ENCODE measurements at regions not wholly inside any gene's neighbourhood (a gene's known extent, or its start where the extent isn't known, plus 50 kb on each side); places are given as distances from the start of the nearest gene placed in this dataset.
A peak's percentile ranks its signal among the peaks of the same experiment; 100 is the strongest.

GRCh38 chr4:171157462-171158082 lies 655.6 kb upstream of the GALNTL6 start:
- FAIRE-seq = no peak
- no peak for TF ChIP-seq CTCF (IDR thresholded peaks at IDR 0.05; ENCODE audit: insufficient read depth, low read length, severe bottlenecking)
- Histone ChIP-seq H3K4me3 (ENCODE audit: low read depth, low read length) (no peak overlapping the region), H3K27me3 (ENCODE audit: control insufficient read depth, insufficient read depth, low read length) (no peaks in the 10 kb centered on the region), H3K36me3 (ENCODE audit: control insufficient read depth, insufficient read depth, low read length) (no peaks in the 10 kb centered on the region)
- no peak for DNase-seq (ENCODE audit: low read depth)

DNA sequence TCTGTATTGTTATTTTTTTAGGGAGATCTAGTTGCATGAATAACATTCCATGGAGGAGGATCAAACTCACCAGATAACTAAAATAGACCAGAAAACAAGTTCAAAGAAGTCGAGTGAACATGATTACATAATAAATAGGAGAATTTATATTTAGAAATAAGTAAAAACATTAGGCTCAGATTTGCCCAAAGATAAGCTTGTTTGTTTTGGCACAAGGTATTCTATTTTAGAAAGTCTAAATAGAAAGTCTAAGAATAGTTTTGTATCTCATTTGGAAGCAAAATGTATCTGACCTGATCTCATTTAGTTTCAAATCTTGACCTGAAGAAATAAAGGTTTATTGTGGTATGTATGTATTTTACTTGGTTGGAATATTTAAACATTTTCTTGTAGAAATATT lies 670.6 kb upstream of the GALNTL6 start:
- no peak overlapping the region for H3K4me3 ChIP-seq (ENCODE audit: low read depth, low read length)
- H3K36me3 ChIP-seq (ENCODE audit: control insufficient read depth, insufficient read depth, low read length) = no peaks in the 10 kb centered on the region
- FAIRE-seq (no peak), DNase-seq (ENCODE audit: low read depth) (no peak)
- no peaks in the 10 kb centered on the region for H3K27me3 ChIP-seq (ENCODE audit: control insufficient read depth, insufficient read depth, low read length)
- TF ChIP-seq CTCF (IDR thresholded peaks at IDR 0.05; ENCODE audit: insufficient read depth, low read length, severe bottlenecking) = no peak

DNA sequence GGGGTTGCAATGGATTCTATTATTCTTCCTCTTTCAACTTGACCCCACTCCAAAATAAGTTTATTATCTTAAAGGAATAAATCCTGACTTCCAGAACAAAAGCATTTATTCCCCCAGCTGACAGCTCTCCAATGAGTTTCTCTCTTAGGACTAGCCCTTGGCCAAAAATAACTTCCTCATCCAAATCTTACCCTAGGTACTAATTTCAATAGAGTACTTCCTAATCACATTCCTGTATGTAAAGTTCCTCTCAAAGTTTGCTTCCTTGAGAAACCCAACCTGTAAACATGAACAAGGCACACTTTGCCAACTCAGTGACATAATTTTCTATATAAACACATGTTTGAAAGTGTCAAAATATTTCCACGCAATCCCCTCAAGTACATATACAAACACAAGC lies 671.2 kb upstream of the GALNTL6 start:
- no peak overlapping the region for H3K4me3 ChIP-seq (ENCODE audit: low read depth, low read length)
- no peak for TF ChIP-seq CTCF (IDR thresholded peaks at IDR 0.05; ENCODE audit: insufficient read depth, low read length, severe bottlenecking)
- H3K36me3 ChIP-seq (ENCODE audit: control insufficient read depth, insufficient read depth, low read length) = no peaks in the 10 kb centered on the region
- FAIRE-seq (no peak), DNase-seq (ENCODE audit: low read depth) (no peak)
- H3K27me3 ChIP-seq (ENCODE audit: control insufficient read depth, insufficient read depth, low read length) = no peaks in the 10 kb centered on the region

DNA sequence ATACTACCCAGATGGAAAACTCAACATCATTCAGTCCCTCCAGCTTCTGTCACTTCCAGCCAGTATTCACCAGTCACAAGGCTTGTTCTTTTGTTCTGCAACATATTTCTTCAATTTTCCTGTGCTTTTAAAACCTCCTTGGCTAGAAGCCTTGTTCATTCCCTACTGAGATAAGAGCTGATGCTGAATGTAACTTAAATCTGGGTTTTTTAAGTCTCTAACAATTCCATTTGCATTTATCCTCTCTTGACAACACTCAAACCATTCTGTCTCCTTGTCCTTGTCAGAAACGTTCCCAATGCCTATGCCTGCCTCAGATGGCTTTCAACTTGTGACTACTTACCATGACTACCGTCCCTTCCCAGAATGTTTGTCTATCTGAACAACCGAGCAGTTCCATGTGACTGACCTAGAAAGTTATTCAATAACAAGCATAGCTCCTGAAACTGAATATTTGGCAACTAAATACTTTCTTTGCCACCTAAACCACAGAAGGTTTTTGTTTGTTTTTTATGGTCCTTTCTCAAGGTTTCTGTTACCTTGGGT lies 682.9 kb upstream of the GALNTL6 start:
- Histone ChIP-seq H3K36me3 (ENCODE audit: control insufficient read depth, insufficient read depth, low read length) (no peaks in the 10 kb centered on the region), H3K4me3 (ENCODE audit: low read depth, low read length) (no peak overlapping the region), H3K27me3 (ENCODE audit: control insufficient read depth, insufficient read depth, low read length) (no peaks in the 10 kb centered on the region)
- no peak for TF ChIP-seq CTCF (IDR thresholded peaks at IDR 0.05; ENCODE audit: insufficient read depth, low read length, severe bottlenecking)
- no peak for FAIRE-seq
- no peak for DNase-seq (ENCODE audit: low read depth)

- TF ChIP-seq CTCF (IDR thresholded peaks at IDR 0.05; ENCODE audit: insufficient read depth, low read length, severe bottlenecking) = no peak
- no peak for FAIRE-seq
- H3K27me3 ChIP-seq (ENCODE audit: control insufficient read depth, insufficient read depth, low read length) = no peaks in the 10 kb centered on the region
Observed at GRCh38 chr4:171118091-171118490, 695.1 kb upstream of the GALNTL6 start.

GRCh38 chr4:171117457-171117856 lies 695.7 kb upstream of the GALNTL6 start:
- FAIRE-seq (no peak), DNase-seq (ENCODE audit: low read depth) (peak; percentile 62)
- Histone ChIP-seq H3K36me3 (ENCODE audit: control insufficient read depth, insufficient read depth, low read length) (no peaks in the 10 kb centered on the region), H3K27me3 (ENCODE audit: control insufficient read depth, insufficient read depth, low read length) (no peaks in the 10 kb centered on the region), H3K4me3 (ENCODE audit: low read depth, low read length) (no peak overlapping the region)
- no peak for TF ChIP-seq CTCF (IDR thresholded peaks at IDR 0.05; ENCODE audit: insufficient read depth, low read length, severe bottlenecking)

More at GRCh38 chr4:171118091-171118490, 695.1 kb upstream of the GALNTL6 start:
- DNase-seq (ENCODE audit: low read depth) = peak; percentile 6
- no peaks in the 10 kb centered on the region for H3K36me3 ChIP-seq (ENCODE audit: control insufficient read depth, insufficient read depth, low read length)
- no peak overlapping the region for H3K4me3 ChIP-seq (ENCODE audit: low read depth, low read length)

Measured in bronchial epithelial cell (primary cell).